ENCODE measurements at regions not wholly inside any gene's neighbourhood (a gene's known extent, or its start where the extent isn't known, plus 50 kb on each side); places are given as distances from the start of the nearest gene placed in this dataset.

GRCh38 chr1:216905781-216906180 lies 182.6 kb upstream of the ESRRG start:
- no TSS peak for BruUV-seq (replicated peaks)
- no peak overlapping the region for H3K9ac ChIP-seq (ENCODE audit: insufficient read depth in 1 of 2, low read depth in 2 of 2, low read length in 2 of 2)
- no peak overlapping the region for H3K27ac ChIP-seq (ENCODE audit: extremely low read depth, low read depth, low read length)
- FAIRE-seq (no peak), ATAC-seq (no peak), DNase-seq (ENCODE audit: extremely low read depth in 1 of 4, low spot score in 3 of 4) (no peak)
- whole genome bisulfite sequencing (ENCODE audit: insufficient coverage, low coverage, missing lambda C conversion rate) = 2% methylated on average over 4 of the region's 4 CpGs
- no peaks in the 10 kb centered on the region for H3K9me3 ChIP-seq (replicated peaks; ENCODE audit: control insufficient read depth, insufficient read depth, low read depth, low read length)
- ChIA-PET CTCF (ENCODE audit: low intra/inter-chr PET ratio) (no interaction called here), POLR2A (no interaction called here)
- no peak overlapping the region for H3K4me2 ChIP-seq (ENCODE audit: insufficient read depth, low read length)
- in situ Hi-C loops (cut with MboI) (no loop called here), intact Hi-C loops (cut with micrococcal nuclease) (no loop called here)
- no peak overlapping the region for H2AFZ ChIP-seq (ENCODE audit: low read depth, low read length)
- no peaks in the 10 kb centered on the region for H3K27me3 ChIP-seq (ENCODE audit: control insufficient read depth in 2 of 2, insufficient read depth in 2 of 2, low read length in 2 of 2)
- H3K79me2 ChIP-seq (ENCODE audit: control insufficient read depth, insufficient read depth, low read length) = no peaks in the 10 kb centered on the region
- no peaks in the 10 kb centered on the region for H3K4me1 ChIP-seq (replicated peaks in 1 of 2; ENCODE audit: control insufficient read depth in 2 of 2, insufficient read depth in 2 of 2, low read length in 2 of 2)
- H3K36me3 ChIP-seq (ENCODE audit: control insufficient read depth, insufficient read depth, low read length) = no peaks in the 10 kb centered on the region
- no peaks in the 10 kb centered on the region for H3K9me1 ChIP-seq (ENCODE audit: control insufficient read depth, insufficient read depth, low read length)
- no peaks in the 10 kb centered on the region for H4K20me1 ChIP-seq (replicated peaks; ENCODE audit: control insufficient read depth, insufficient read depth, low read length)
- H3K4me3 ChIP-seq = no peak overlapping the region
- TF ChIP-seq DACH1 (IDR thresholded peaks at IDR 0.05; ENCODE audit: partially characterized antibody) = no peak
- no peak for TF ChIP-seq TSHZ1 (CRISPR knock-in tag; IDR thresholded peaks at IDR 0.05)
- no peak for TF ChIP-seq ZBTB11 (CRISPR knock-in tag; IDR thresholded peaks at IDR 0.05)
- TF ChIP-seq U2AF1 (optimal IDR thresholded peaks at IDR 0.05; ENCODE audit: low read depth, low read length) = no peak
- no peak for TF ChIP-seq IRF9 (tag; IDR thresholded peaks at IDR 0.05)
- TF ChIP-seq CBX2 (IDR thresholded peaks at IDR 0.05; ENCODE audit: insufficient read depth, low read length, poor library complexity, severe bottlenecking) = no peak
- no peak for TF ChIP-seq MAFF (IDR thresholded peaks at IDR 0.05; ENCODE audit: low read length)
- TF ChIP-seq MAX (CRISPR knock-in tag; IDR thresholded peaks at IDR 0.05) = no peak
- no peak for TF ChIP-seq TCF3 (CRISPR knock-in tag; IDR thresholded peaks at IDR 0.05)
- no peak for TF ChIP-seq SP1 (CRISPR knock-in tag; IDR thresholded peaks at IDR 0.05)
- TF ChIP-seq NCOA1 (IDR thresholded peaks at IDR 0.05; ENCODE audit: low read depth) = no peak
- no peak for TF ChIP-seq OTX1 (CRISPR knock-in tag; IDR thresholded peaks at IDR 0.05)
- no peak for TF ChIP-seq PTTG1 (tag; IDR thresholded peaks at IDR 0.05; ENCODE audit: low read depth)
